GM12878 (cell line): ENCODE measurements at regions not wholly inside any gene's neighbourhood (a gene's known extent, or its start where the extent isn't known, plus 50 kb on each side); places are given as distances from the start of the nearest gene placed in this dataset.

ENCODE experiments used
- ATAC-seq: fragments of 200-7000 bp; cut with Tn5 transposase; 3 replicates; pipeline ENCODE4 v1.9.1; 2020; ENCODE audit warnings: mild to moderate bottlenecking, moderate library complexity
- BruUV-seq: library from RNA; stranded (reverse); fragments of 400-500 nt; replicated peaks from 2 replicates; lab custom pipeline; 2021; lab: Mats Ljungman, UMichigan
- CTCF ChIA-PET: fragments of 300-600 bp; sonication (Branson Sonifier 250); formaldehyde crosslinking; extraction: SDS; loops from one replicate; lab custom pipeline; 2021; ENCODE audit warnings: inconsistent platforms; lab: Yijun Ruan, JAX
- POLR2A ChIA-PET: fragments of 350-600 bp; formaldehyde crosslinking; extraction: SDS; loops from one replicate; lab custom pipeline; 2021; ENCODE audit warnings: inconsistent platforms; lab: Charles Lee
- RAD21 ChIA-PET: fragments of 300-600 bp; sonication (Branson Sonifier 250); formaldehyde crosslinking; loops from one replicate; lab custom pipeline; 2023; ENCODE audit warnings: antibody characterized with exemption; ENCODE audit not compliant: unreplicated experiment; lab: Charles Lee
- SMC1A ChIA-PET: fragments of 300-600 bp; sonication (Branson Sonifier 250); formaldehyde crosslinking; loops from one replicate; lab custom pipeline; 2023; ENCODE audit not compliant: unreplicated experiment, uncharacterized antibody; lab: Charles Lee
- DNase-seq: peaks from one replicate; pipeline ENCODE4 v3.0.0-alpha.2; 2011; ENCODE audit warnings: low read depth, low spot score
- FAIRE-seq: peaks from 3 replicates; lab custom pipeline; 2011; peaks lifted over from hg19 to GRCh38; lab: Jason Lieb, UNC
- H2AFZ ChIP-seq: 2 replicates; pipeline ENCODE4 v1.6.0; 2011; ENCODE audit warnings: low read depth, low read length, control low read depth; ENCODE audit not compliant: control insufficient read depth
- H3K27ac ChIP-seq: 2 replicates; pipeline ENCODE4 v1.5.1; 2011; ENCODE audit warnings: control low read depth; ENCODE audit not compliant: control insufficient read depth, insufficient read depth
- H3K27me3 ChIP-seq, 2 experiments: replicated peaks in 1 of 2; 2 replicates each; pipeline versions ENCODE4 v1.6.0 to v1.6.1; 2011; ENCODE audit warnings: low read length in 1 of 2; ENCODE audit not compliant: control insufficient read depth in 2 of 2, insufficient read depth in 2 of 2
- H3K36me3 ChIP-seq, 2 experiments: 2 replicates each; pipeline ENCODE4 v1.5.1; 2011; ENCODE audit warnings: low read length in 1 of 2; ENCODE audit not compliant: control insufficient read depth in 2 of 2, insufficient read depth in 2 of 2
- H3K4me1 ChIP-seq: 2 replicates; pipeline ENCODE4 v1.6.1; 2011; ENCODE audit warnings: mild to moderate bottlenecking, low read length, moderate library complexity, mixed read lengths; ENCODE audit not compliant: control insufficient read depth, insufficient read depth
- H3K4me2 ChIP-seq: 2 replicates; pipeline ENCODE4 v1.6.0; 2011; ENCODE audit warnings: control low read depth; ENCODE audit not compliant: control insufficient read depth, insufficient read depth
- H3K4me3 ChIP-seq: fragments of 200-600 bp; sonication (generic); 2 replicates; pipeline ENCODE4 v1.5.1; 2016
- H3K79me2 ChIP-seq: 2 replicates; pipeline ENCODE4 v1.6.0; 2011; ENCODE audit warnings: low read length; ENCODE audit not compliant: control insufficient read depth, insufficient read depth
- H3K9ac ChIP-seq: 2 replicates; pipeline ENCODE4 v1.8.0; 2011; ENCODE audit warnings: low read length, control low read depth, mixed read lengths; ENCODE audit not compliant: control insufficient read depth, insufficient read depth
- H3K9me3 ChIP-seq: replicated peaks from 3 replicates; pipeline ENCODE4 v1.5.1; 2011; ENCODE audit warnings: mild to moderate bottlenecking, low read length; ENCODE audit not compliant: control insufficient read depth, insufficient read depth
- H4K20me1 ChIP-seq: 2 replicates; pipeline ENCODE4 v1.6.0; 2011; ENCODE audit not compliant: control insufficient read depth, insufficient read depth
- PBX3 ChIP-seq: IDR thresholded peaks from 2 replicates; pipeline ENCODE4 v1.6.1; 2011; ENCODE audit warnings: mild to moderate bottlenecking, low read depth, low read length, moderate library complexity; ENCODE audit not compliant: insufficient replicate concordance
- PKNOX1 ChIP-seq: fragments of 450-650 bp; IDR thresholded peaks from 2 replicates; pipeline ENCODE4 v1.6.1; 2016; ENCODE audit warnings: mild to moderate bottlenecking
- POLR2AphosphoS2 ChIP-seq: IDR thresholded peaks from 2 replicates; pipeline ENCODE4 v1.6.1; 2011; ENCODE audit warnings: low read depth, mild to moderate bottlenecking, low read length, improper control_type of control experiment, moderate library complexity
- RUNX3 ChIP-seq: IDR thresholded peaks from 2 replicates; pipeline ENCODE4 v1.6.1; 2012; ENCODE audit warnings: low read length, inconsistent platforms
- YY1 ChIP-seq: IDR thresholded peaks from 2 replicates; pipeline ENCODE4 v1.6.1; 2011; ENCODE audit warnings: low read depth, mild to moderate bottlenecking, low read length
- WGBS: methylation state at CpG from one replicate; pipeline ENCODE4 v1.1.6; 2016; ENCODE audit warnings: low lambda C conversion rate; ENCODE audit not compliant: insufficient replicate concordance, insufficient coverage; ENCODE audit errors: missing lambda C conversion rate; 5-methylcytosine and 5-hydroxymethylcytosine counted together
- in situ Hi-C: fragments of 300-500 bp; cut with MboI; formaldehyde crosslinking; loops from 9 replicates; pipeline ENCODE4 v1.14.3; 2018; ENCODE audit warnings: mixed read lengths
- intact Hi-C: fragments of 100-400 bp; cut with micrococcal nuclease; formaldehyde crosslinking; loops from one replicate; pipeline ENCODE4 v1.14.2; 2022; ENCODE audit not compliant: unreplicated experiment

- H3K79me2 ChIP-seq, result no peaks in the 10 kb centered on the region
- H3K27me3 ChIP-seq, result no peaks in the 10 kb centered on the region
- ChIA-PET CTCF (no interaction called here), POLR2A (interaction anchor here (0.6 to 0.7 kb wide), 2 partner anchors 42 to 86 kb away, joined by 3 read pairs; no protein-coding TSS in a partner anchor), SMC1A (interaction anchor here (1.0 kb wide), 2 partner anchors 56 to 135 kb away, joined by 3 to 4 read pairs; no protein-coding TSS in a partner anchor), RAD21 (no interaction called here)
- no peak overlapping the region for H3K4me2 ChIP-seq
- H3K27ac ChIP-seq, result no peak overlapping the region
- in situ Hi-C loops (no loop called here), intact Hi-C loops (no loop called here)
- no peaks in the 10 kb centered on the region for H4K20me1 ChIP-seq
- H2AFZ ChIP-seq, result no peak overlapping the region
- H3K9me3 ChIP-seq, result no peaks in the 10 kb centered on the region; the same call in 2 of the 3 replicates
- no peak overlapping the region for H3K4me3 ChIP-seq
- WGBS, result 2% methylated on average over 3 of the region's 3 CpGs
- TF ChIP-seq RUNX3 (peak; percentile 56), YY1 (no peak)
- FAIRE-seq, result no peak
- ATAC-seq, result no peak
- no peak for DNase-seq
- peaks cover 4% of the 10 kb centered on the region; the same call in 1 of the 2 replicates for H3K4me1 ChIP-seq
- no peaks in the 10 kb centered on the region for H3K36me3 ChIP-seq
- BruUV-seq, result no TSS peak
- no peak overlapping the region for H3K9ac ChIP-seq
These were observed 155.0 kb downstream of the TMEM200A start for GRCh38 chr6:130520801-130521200.

GRCh38 chr6:130524552-130524951 lies 158.7 kb downstream of the TMEM200A start:
- Histone ChIP-seq H3K9me3 (peaks cover 5% of the 10 kb centered on the region; the same call in 1 of the 3 replicates), H3K4me1 (peaks cover 2% of the 10 kb centered on the region; the same call in 1 of the 2 replicates), H3K27me3 (no peaks in the 10 kb centered on the region), H3K4me3 (no peak overlapping the region), H3K79me2 (no peaks in the 10 kb centered on the region), H3K27ac (no peak overlapping the region), H3K4me2 (no peak overlapping the region), H4K20me1 (no peaks in the 10 kb centered on the region), H2AFZ (no peak overlapping the region), H3K36me3 (no peaks in the 10 kb centered on the region), H3K9ac (no peak overlapping the region)
- RAD21 ChIA-PET, result interaction anchor here (2.0 kb wide), 1 partner anchor 51 kb away, joined by 9 read pairs; no protein-coding TSS in a partner anchor
- ATAC-seq (peak; percentile 51), DNase-seq (no peak), FAIRE-seq (no peak)
- POLR2A ChIA-PET, result interaction anchor here (1.5 to 3.6 kb wide), 2 partner anchors 10 to 28 kb away, joined by 3 to 14 read pairs; no protein-coding TSS in a partner anchor
- CTCF ChIA-PET, result interaction anchor here (1.2 kb wide), 1 partner anchor 173 kb away, joined by 5 read pairs; no protein-coding TSS in a partner anchor
- BruUV-seq, result no TSS peak
- in situ Hi-C loops (no loop called here), intact Hi-C loops (no loop called here)
- TF ChIP-seq PKNOX1 (peak; percentile 90), PBX3 (peak; percentile 86), POLR2AphosphoS2 (no peak)
- SMC1A ChIA-PET, result interaction anchor here (1.1 to 5.3 kb wide), 9 partner anchors 9 to 172 kb away, joined by 3 to 62 read pairs (median 7); no protein-coding TSS in a partner anchor
- 49% methylated on average over 5 of the region's 5 CpGs for WGBS
